ENCODE measurements at regions not wholly inside any gene's neighbourhood (a gene's known extent, or its start where the extent isn't known, plus 50 kb on each side); places are given as distances from the start of the nearest gene placed in this dataset.

DNA sequence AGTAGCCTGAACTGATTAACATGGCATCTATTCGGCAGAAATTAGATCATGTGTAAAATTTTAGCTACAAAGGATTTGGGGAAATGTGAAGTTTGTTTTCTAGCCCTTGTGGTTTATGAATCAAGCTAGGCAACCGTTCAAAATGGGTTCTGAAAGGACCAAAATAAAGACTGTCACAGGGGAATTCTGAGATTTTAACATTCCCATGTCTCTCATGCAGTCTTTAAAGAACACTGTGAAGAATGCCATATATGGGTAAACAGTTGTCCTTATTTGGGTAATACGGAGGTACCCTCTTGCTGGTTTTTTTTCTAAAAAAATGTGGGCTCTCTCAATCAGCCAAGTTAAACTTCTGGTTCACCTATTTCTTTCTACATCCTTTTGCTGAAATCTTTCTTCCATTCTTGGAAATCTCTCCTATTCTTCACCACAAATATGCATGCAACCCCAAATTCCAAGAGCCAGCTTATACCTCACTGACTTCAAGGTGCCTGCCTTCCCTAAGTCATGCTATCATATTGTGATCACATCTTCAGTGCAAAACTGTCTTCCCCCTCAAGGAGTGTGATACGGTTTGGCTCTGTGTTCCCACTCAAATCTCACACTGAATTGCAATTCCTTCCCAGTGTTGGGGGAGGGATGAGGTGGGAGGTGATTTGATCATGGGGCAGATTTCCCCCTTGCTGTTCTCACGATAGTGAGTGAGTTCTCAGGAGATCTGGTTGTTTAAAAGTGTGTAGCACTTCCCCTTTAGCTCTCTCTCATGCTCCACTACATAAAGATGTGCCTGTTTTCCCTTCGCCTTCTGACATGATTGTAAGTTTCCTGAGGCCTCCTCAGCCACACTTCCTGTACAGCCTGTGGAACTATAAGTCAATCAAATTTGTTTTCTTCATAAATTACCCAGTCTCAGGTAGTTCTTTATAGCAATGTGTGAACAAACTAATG lies 308.7 kb downstream of the TTLL7 start:
- ChIA-PET POLR2A (no interaction called here), CTCF (no interaction called here)

DNA sequence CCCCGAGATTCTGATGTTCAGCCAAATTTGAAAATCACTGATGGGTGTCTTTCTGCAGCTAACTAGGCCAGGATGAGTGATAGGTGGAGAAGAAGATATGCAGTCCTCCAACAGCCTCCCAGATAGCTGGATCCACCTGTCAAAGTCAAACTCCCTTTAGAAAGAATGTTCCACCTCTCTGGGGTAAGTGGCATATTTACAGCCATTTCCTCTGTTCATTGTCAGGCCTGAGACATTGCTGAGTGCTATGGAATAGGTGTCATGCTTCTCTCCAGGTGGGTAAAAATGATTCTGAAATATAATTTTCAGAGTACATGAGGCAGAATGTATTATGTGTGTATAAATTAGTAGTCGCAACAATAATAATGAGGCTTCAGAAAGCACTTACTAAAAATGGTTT lies 316.8 kb downstream of the TTLL7 start:
- CTCF ChIA-PET, result no interaction called here
- POLR2A ChIA-PET, result no interaction called here

DNA sequence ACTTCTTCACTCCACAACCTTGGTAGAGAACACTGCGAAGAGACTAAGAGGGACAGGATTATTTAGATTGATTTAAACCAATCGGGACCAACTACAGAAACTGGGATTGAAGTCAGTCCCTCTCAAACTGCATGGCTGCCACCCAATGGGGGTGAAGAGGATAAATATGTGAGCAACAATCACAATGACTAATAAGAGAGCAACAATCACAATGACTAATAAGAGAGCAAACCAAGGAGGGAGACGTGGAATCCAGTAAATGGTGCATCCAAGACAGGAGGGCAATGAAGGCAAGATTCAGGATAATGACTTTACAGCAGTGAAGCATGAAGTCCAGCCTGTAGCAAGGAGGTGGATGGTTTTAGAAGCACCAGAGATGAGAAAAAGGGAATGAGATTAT lies 322.8 kb downstream of the TTLL7 start:
- POLR2A ChIA-PET, result no interaction called here
- CTCF ChIA-PET, result no interaction called here

DNA sequence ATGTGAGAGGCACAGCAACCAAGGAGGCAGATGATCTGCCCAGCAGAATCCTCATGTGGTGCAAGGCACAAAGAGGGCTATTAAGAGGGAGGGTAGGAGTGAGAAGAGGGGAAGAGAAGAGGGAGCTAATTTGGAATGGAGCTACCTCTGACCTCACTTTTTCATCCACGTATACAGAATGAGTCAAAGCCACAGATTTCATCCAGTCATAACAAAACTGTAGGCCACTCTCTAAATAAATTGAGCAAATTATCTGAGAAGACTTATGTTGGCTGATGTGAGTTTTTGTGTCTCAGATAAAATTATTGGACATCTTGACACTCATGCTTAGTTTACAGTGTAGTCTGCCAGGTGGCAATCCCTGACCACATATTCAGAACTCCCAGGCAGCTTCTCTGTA lies 325.6 kb downstream of the TTLL7 start:
- ChIA-PET CTCF (no interaction called here), POLR2A (no interaction called here)

DNA sequence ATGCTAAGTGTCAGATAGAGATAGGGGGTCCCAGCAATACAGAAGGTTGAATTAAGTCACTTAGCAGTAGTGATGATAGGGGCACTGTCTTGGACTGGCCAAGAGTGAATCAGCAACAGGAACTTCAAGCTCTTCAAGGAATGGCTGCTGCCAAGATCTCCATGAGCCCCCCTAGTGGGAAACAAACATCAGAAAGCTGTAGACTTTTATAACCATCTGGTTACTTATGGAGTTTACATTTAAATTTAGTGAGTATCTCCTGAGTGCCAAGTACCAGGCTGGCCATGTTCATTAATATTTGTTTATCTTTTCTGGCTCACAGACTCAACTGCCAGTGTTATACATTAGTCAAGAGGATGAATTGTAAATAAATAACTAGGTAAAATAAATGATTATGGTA lies 327.3 kb downstream of the TTLL7 start:
- ChIA-PET CTCF (no interaction called here), POLR2A (no interaction called here)

DNA sequence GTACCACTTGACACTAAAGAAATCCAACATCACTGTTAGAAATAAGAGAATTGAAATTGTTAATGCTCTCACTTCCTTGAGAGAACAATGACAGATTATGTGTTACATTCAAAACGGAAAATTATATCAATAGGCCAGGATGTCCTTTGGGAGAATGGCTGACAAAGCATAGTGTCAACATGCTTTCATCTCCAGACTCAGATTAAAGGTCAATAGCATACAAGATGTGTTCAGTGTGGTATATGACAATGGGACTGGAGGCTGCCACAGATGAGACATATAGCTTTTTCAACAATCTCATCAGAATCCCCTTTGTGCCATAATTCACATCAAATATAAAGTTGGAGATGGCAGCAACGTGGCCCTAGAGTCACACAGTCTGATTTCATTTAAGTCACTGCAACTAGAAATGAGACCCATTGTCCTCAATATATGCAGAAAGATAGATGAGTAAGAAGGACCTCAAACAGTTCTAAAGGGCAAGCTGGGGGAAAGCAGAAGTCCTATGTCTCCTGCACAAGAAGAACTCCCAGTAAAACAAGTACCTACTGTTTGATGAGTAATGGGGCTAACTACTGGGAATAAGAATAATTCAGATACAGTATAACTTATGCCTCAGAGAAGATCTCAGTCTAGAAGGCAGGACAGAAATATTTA lies 327.9 kb downstream of the TTLL7 start:
- POLR2A ChIA-PET, result no interaction called here
- CTCF ChIA-PET, result no interaction called here

DNA sequence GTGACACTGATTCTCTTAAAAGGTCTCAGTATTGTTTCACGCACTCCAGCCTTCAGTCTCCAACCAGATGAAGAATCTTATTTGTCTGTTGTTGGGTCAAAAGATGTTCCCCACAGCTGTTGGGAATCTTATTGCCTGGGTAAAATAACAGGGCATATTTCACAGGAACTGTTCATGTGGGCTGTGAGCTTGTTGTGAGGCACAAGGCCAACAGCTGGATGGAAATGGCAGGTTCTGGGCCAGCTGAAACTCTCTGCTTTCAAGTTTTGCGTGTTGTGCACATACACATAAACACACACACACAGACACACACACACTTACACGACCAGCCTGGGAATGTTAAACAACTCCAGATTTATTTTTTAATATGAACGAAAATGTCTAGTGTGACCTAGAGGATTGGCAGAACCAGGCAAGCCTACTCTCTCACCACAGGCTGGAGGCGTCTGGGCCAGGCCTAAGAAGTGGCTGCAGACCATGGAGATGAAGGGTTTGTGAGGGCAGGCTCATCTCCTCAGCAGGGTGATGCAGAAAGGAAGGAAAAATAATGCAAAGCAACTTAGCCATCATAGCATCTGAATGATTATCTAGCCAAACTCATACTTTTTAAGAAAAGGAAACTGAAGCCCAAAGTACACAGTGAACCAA lies 357.0 kb downstream of the TTLL7 start:
- ChIA-PET CTCF (no interaction called here), POLR2A (no interaction called here)

DNA sequence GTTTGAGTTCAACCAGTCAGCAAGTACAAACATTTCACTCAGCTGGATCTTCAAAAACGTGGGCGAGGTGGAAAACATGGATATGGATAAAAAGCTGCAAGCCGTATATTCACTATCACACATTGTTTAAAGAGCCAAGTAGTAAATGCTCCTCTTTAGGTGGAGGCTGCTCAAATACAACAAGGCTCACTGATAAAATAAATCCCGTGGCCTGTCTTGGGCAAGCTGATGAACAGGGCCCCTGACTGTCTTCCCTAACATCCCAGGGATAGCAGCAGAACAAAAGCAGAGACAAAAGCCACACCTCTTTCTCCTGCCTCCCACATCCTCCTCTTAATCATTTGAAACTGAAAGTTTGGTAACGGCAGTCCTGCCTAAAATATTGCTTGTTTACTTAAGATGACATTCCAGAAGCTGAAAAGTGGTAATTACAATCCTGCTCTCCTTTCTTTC lies 357.7 kb downstream of the TTLL7 start:
- POLR2A ChIA-PET, result no interaction called here
- CTCF ChIA-PET, result no interaction called here

DNA sequence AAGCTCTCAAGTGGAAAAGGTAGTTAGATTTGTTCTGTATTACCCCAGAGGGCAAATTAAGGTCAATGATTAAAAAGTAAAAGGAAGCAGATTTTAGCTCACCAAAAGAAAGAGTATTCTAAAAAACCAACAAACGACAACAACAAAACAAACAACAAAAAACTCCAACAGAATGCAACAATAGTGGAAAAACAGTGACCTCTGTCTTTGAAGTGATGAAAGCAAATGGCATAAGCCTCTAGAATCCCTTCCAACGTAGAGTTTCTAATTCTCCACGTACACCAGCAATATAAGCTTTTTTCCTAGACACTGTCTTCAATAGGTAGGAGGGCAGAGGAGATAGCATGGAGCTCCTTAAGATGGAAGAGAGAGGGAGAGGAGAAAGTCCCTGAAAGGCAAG lies 359.1 kb downstream of the TTLL7 start:
- POLR2A ChIA-PET, result no interaction called here
- CTCF ChIA-PET, result no interaction called here

DNA sequence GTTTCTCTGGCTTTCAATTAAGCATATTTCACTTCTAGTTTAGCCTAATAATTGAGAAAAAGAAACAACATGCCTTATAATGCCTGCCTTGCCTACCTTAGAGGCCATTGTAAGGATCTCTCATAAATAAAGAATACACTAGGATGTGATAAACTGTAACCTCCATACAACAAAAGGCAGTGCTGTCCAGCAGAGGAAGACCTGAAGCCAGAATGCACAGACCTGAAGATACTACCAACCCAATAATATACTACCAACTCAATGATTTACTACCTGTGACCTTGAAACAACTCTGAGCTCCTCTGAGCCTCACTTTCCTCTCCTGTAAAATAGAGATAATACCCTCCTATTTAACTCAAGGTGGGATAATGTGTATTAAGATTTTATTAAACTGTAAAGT lies 361.3 kb downstream of the TTLL7 start:
- ChIA-PET CTCF (no interaction called here), POLR2A (no interaction called here)

DNA sequence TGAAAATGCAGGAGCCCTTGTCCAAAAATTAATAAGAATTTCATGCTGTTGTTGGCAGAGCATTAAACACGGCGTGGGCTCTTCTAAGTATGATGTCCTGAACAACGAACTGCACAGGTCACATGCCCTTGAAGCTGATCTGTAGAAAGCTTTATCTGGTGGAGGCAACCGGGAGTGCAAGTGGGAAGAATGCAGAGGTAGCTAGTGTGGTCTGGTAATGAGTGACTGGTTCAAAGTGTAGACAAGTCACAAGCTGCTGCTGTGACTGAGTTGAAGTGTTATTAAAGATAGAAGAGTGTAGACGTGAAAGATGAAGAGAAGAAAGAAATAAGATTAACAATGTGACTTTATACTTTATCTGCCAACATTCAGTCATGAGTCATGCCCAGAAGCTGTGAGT lies 361.9 kb downstream of the TTLL7 start:
- CTCF ChIA-PET, result no interaction called here
- POLR2A ChIA-PET, result no interaction called here

DNA sequence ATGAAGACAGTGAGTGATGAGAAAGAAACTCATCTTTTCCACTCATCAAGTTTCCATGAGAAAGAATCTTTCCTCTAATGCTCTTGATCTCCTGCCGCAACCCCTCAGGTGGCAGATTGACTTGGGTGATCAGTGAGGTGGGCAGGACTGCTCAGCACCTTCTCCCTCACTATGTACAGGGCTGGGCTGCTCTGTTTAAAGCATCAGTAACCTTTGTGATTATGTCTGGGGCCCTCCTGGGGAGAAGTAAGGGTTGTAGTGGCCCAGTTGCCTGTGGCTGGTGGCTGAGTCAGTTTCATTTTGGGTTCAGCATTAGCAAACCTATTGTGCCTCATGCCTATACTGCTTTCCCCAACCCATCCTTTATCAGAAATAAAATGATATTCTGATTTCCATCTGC lies 366.0 kb downstream of the TTLL7 start:
- ChIA-PET POLR2A (no interaction called here), CTCF (no interaction called here)

DNA sequence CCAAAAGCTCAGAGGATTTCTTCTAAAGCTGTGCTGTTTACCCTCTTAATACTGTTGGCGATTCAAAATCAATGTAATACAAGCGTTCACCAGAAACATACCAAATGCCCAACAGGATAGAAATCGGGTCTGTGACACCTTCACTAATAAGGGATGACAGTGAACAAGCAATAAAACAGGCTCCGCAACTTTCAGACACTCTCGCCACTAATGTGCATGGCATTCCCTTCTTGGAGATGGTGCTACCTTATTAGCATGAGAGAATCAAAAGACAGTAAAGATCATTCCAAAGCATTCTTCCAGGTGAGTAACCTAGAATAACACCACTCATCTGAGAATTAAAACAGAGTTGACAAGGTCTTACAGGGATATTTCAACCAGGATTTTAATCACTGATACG lies 367.1 kb downstream of the TTLL7 start:
- ChIA-PET POLR2A (no interaction called here), CTCF (no interaction called here)

DNA sequence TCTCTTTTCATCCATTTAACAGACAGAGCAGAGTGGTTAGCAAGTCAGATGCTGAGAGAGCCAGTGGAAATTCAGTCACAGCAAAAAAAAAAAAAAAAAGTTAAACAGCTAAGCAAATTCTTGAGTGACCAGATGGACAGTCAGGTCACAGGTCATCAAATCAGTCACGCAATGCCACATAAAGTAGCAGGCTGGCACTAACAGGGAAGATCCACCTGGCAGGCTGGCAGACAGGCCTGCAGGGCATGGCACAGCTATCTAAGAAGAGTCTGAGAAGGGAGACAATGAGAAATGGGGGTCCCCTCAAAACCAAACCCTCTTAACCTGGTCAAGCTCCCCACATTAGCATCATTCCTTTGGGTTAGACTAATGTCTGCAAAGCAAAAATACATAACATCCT lies 371.9 kb downstream of the TTLL7 start:
- CTCF ChIA-PET, result no interaction called here
- POLR2A ChIA-PET, result no interaction called here

DNA sequence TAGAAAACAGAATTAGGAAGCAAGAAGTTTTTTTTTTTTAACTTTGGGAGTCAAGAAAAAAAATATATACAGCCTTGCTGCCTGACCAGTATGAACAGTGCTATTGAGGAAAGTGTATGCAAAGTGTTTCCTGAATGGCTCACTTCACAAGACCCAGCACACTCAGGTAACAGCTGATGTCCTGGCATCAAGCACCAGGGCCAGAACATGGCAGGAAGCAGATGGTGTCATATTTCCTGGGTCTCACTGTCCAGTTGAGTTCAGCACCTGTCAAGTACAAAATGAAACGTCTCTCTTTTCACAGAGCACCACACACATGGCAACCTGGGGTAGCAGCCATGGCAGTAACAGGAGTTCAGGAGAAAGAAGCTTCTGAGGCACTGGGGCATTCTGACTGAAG lies 372.3 kb downstream of the TTLL7 start:
- ChIA-PET CTCF (no interaction called here), POLR2A (no interaction called here)

DNA sequence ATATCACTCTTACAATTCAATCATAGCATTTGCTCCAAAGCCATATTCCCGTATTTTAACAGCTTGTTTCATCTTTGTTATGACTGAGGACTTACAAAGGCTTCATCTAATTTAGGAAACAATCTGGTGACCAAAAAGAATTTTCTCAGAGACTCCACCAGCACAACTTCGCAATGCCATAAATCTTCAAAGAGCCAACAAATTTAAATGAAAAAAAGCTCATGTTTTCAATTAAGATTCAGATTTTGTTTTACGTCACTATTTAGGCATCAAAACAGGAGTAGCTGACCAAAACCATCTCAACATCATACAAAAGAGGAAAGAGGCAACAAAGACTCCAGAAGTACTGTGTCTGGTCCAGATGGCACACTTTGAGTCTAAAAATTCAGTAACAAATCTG lies 373.3 kb downstream of the TTLL7 start:
- ChIA-PET CTCF (no interaction called here), POLR2A (no interaction called here)

DNA sequence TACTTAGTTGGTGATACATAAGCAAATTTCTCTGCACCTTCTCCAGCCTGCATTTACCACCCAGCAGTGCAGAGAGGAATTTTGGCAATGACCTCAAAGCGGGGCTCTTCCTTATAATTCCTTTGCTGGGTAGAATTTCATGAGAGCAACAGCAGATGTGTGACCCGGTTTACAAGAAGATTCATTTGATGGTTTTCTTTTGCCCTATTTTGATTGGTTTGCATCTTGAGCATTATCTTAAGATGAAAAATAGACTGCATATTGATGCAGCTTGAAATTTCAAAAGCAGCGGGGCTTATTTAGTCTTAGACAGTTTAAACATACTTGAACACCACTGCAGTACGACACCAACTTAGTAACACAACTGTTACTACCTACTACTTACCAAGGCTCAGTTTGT lies 378.9 kb downstream of the TTLL7 start:
- ChIA-PET POLR2A (no interaction called here), CTCF (no interaction called here)

DNA sequence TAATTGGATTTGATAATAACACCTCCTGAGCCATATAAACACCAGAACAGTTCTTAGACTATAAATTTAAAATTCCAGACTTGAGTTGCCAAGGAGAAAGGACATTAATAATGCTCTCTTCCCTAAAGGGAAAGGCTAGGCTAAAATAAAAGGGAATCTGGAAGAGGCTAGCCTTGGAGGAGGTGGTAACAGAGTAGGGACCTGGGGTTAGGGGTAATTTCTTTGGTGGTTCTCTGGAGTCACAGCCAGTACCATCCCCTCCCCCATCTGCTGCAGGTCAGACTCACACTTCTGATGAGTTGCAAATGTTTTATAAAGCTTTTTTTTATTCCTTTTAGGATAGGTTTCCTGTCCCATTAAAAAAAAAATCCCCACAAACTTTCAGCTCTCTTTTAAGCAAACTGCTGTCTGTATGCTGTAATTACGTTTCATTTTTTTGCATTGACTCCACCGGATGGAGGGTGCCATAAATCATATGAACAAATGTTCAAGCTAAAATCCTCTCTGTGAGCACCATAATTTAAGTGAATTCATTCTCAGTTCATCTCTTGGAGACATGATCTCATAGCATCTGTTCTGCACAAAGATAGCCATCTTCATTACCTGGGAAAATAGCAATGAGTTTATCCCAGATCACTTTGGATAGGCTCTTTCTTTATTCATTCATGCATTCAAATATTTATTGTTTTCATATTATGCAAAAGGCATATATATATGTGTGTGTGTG lies 379.6 kb downstream of the TTLL7 start:
- POLR2A ChIA-PET, result no interaction called here
- CTCF ChIA-PET, result no interaction called here

DNA sequence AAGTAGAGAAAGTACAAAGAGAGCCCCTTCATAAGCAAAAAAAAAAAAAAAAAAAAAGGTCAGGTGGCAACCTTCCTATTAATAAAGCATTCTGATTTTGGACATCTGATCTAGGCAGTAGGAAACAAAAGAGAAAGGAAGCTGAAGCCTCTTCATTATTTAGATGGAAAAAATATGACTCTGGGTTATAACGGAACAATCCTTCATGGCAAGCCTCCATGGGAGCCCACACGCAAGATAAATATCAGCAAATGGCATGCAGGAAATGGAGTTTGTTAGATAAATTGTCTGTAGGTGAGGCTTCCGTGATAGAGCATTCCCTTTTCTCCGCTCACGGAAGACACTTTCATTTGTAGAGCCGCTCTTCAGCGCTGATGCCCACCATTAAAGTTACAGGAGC lies 381.0 kb downstream of the TTLL7 start:
- ChIA-PET POLR2A (no interaction called here), CTCF (no interaction called here)

DNA sequence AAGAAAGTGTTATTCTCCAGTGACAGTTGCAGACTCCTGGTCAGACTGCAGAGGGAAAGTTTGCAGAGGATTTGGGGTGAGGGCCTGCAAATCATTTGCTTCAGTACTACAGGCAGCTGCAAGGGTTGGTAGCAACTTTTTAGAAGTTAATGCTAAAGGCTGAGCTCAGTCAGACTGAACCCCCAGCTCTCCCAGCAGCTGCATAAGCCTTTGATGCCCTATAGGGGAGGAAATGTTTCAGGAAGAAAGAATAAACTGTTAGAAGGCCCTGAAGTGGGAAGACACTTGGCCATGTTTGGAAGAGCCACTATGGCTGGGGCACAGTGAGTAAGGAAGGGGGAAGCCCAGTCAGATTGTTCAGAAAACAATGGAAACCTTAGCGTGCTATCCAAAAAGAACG lies 383.6 kb downstream of the TTLL7 start:
- ChIA-PET CTCF (no interaction called here), POLR2A (no interaction called here)

DNA sequence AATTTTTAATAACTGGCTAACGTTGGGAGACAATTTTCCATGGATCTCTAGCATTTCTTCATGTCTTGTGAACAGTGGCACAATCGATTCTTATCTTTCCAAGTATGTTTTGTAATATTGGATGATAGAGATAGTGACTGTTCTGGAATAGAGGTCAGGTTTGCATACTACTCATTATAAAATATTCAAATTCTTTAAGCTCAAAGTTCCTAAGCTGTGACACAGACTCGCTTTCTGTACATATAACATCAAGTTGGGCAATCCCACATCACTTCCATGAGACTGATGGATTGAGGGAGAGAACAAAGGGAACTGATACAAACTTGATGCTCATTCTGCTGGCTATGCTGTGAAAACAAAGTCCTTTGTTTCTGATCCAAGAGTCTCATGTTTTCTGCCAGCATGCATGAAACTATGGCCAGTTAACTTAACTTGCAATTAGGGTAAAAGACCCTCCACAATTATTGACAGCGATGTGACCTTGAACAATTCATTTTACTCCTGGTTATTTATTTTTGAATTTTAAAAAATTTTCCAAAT lies 392.4 kb downstream of the TTLL7 start:
- CTCF ChIA-PET, result no interaction called here
- POLR2A ChIA-PET, result no interaction called here
